HepG2 (cell line): ENCODE measurements at regions not wholly inside any gene's neighbourhood (a gene's known extent, or its start where the extent isn't known, plus 50 kb on each side); places are given as distances from the start of the nearest gene placed in this dataset.

Experiments used
- ARID5B ChIP-seq: IDR thresholded peaks from 2 replicates; pipeline ENCODE4 v1.4.0; 2020; ENCODE audit warnings: mild to moderate bottlenecking, missing genetic modification reagents
- DMTF1 ChIP-seq: sonication (generic); formaldehyde crosslinking; IDR thresholded peaks from 2 replicates; pipeline ENCODE4 v1.4.0; 2020; ENCODE audit warnings: mild to moderate bottlenecking, missing genetic modification reagents
- DNMT1 ChIP-seq: sonication (generic); formaldehyde crosslinking; IDR thresholded peaks from 2 replicates; pipeline ENCODE4 v1.5.1; 2020; ENCODE audit warnings: mild to moderate bottlenecking, missing genetic modification reagents
- FOXO1 ChIP-seq: sonication (generic); formaldehyde crosslinking; IDR thresholded peaks from 2 replicates; pipeline ENCODE4 v1.4.0; 2020; ENCODE audit warnings: missing genetic modification reagents
- FOXP4 ChIP-seq: sonication (generic); formaldehyde crosslinking; IDR thresholded peaks from 2 replicates; pipeline ENCODE4 v1.4.0; 2020; ENCODE audit warnings: missing genetic modification reagents
- MXD4 ChIP-seq: IDR thresholded peaks from 2 replicates; pipeline ENCODE4 v1.6.1; 2016; ENCODE audit warnings: mild to moderate bottlenecking, missing biosample characterization, missing genetic modification reagents
- MYC ChIP-seq: sonication (generic); formaldehyde crosslinking; IDR thresholded peaks from 2 replicates; pipeline ENCODE4 v1.9.0; 2021; ENCODE audit warnings: missing genetic modification reagents, borderline replicate concordance
- MYNN ChIP-seq: sonication (generic); formaldehyde crosslinking; IDR thresholded peaks from 2 replicates; pipeline ENCODE4 v1.4.0; 2020; ENCODE audit warnings: mild to moderate bottlenecking, low read depth, missing genetic modification reagents
- NBN ChIP-seq: fragments of 450-650 bp; conservative IDR thresholded peaks from 2 replicates; pipeline ENCODE4 v1.6.1; 2017
- NFATC3 ChIP-seq: sonication (generic); formaldehyde crosslinking; IDR thresholded peaks from 2 replicates; pipeline ENCODE4 v1.5.1; 2020; ENCODE audit warnings: mild to moderate bottlenecking, missing genetic modification reagents
- PTBP1 ChIP-seq: fragments of 200-400 bp; formaldehyde crosslinking; IDR thresholded peaks from 2 replicates; pipeline ENCODE4 v1.6.1; 2018; ENCODE audit warnings: low read length, low read depth; ENCODE audit not compliant: poor library complexity, severe bottlenecking
- RARG ChIP-seq: sonication (generic); formaldehyde crosslinking; IDR thresholded peaks from 2 replicates; pipeline ENCODE4 v1.4.0; 2020; ENCODE audit warnings: low read depth, mild to moderate bottlenecking, missing genetic modification reagents
- RBFOX2 ChIP-seq: fragments of 200-400 bp; formaldehyde crosslinking; IDR thresholded peaks from 2 replicates; pipeline ENCODE4 v1.6.1; 2017; ENCODE audit warnings: low read depth, mild to moderate bottlenecking, low read length
- SIN3A ChIP-seq: IDR thresholded peaks from 2 replicates; pipeline ENCODE4 v1.6.1; 2011; ENCODE audit warnings: low read depth, mild to moderate bottlenecking, control low read depth, low read length, borderline replicate concordance
- TAF15 ChIP-seq: fragments of 200-400 bp; formaldehyde crosslinking; IDR thresholded peaks from one replicate; pipeline ENCODE4 v1.6.1; 2018; ENCODE audit warnings: mild to moderate bottlenecking, low read depth, low read length; ENCODE audit not compliant: poor library complexity, severe bottlenecking
- XBP1 ChIP-seq: sonication (generic); formaldehyde crosslinking; IDR thresholded peaks from 2 replicates; pipeline ENCODE4 v1.5.0; 2020; ENCODE audit warnings: missing genetic modification reagents
- ZFP1 ChIP-seq: IDR thresholded peaks from 2 replicates; pipeline ENCODE4 v1.6.1; 2016
- ZMYM4 ChIP-seq: sonication (generic); formaldehyde crosslinking; IDR thresholded peaks from 2 replicates; pipeline ENCODE4 v1.8.1; 2023; ENCODE audit warnings: mild to moderate bottlenecking, missing genetic modification reagents
- ZNF101 ChIP-seq: sonication (generic); formaldehyde crosslinking; IDR thresholded peaks from 2 replicates; pipeline ENCODE4 v1.4.0; 2020; ENCODE audit warnings: mild to moderate bottlenecking, low read depth, missing genetic modification reagents, borderline replicate concordance
- ZNF460 ChIP-seq: sonication (generic); formaldehyde crosslinking; IDR thresholded peaks from 2 replicates; pipeline ENCODE4 v1.5.1; 2020; ENCODE audit warnings: missing genetic modification reagents, mild to moderate bottlenecking, borderline replicate concordance
- ZNF713 ChIP-seq: sonication (generic); formaldehyde crosslinking; IDR thresholded peaks from 2 replicates; pipeline ENCODE4 v1.4.0; 2020; ENCODE audit warnings: mild to moderate bottlenecking, missing genetic modification reagents
- TF ChIP-seq, protein P1 (sequence below): IDR thresholded peaks from 2 replicates; pipeline ENCODE4 v1.6.1; 2016; ENCODE audit warnings: mild to moderate bottlenecking

DNA sequence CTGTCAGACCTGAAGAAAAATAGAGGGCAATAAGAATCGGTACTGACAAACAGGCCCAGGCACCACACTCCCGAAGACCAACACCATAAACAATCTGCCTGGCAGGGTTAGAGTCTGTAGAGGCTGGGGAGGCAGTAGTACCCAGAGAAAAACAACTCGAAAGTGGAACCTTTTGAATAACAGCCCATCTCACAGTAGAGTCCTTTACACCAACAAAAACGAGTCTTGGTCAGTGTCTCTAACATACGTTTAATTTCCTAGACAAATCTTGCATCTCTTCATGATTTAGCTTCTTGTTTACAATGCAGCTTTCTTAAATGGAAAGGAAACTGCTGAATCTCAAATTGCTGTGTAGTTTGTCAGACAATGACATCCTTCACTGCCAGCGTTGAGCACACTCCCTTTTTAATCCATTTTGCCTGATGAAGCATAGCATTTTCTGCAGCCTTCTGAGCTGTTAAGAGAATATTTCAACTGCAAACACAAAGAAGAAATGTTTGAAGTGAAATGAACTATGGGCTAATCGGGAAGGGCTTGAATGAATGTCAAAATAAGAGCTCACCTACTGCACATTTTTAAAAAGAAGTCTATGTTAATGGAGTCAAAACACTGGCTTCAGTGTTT lies 73.1 kb upstream of the DSG1 start (continued):
- TF ChIP-seq ZMYM4 (CRISPR knock-in tag) (no peak), SIN3A (no peak), MXD4 (CRISPR knock-in tag) (no peak), MYC (CRISPR knock-in tag) (no peak), PTBP1 (no peak), NFATC3 (CRISPR knock-in tag) (no peak), ZFP1 (no peak), XBP1 (CRISPR knock-in tag) (no peak), ZNF460 (CRISPR knock-in tag) (no peak), RARG (CRISPR knock-in tag) (no peak), ZNF713 (CRISPR knock-in tag) (no peak), ARID5B (CRISPR knock-in tag) (peak; percentile 25; the same call in 1 of the 2 replicates), DNMT1 (no peak), ZNF101 (CRISPR knock-in tag) (no peak), FOXO1 (no peak), FOXP4 (CRISPR knock-in tag) (no peak), MYNN (CRISPR knock-in tag) (peak; percentile 99), RBFOX2 (peak; percentile 73), TAF15 (no peak), DMTF1 (CRISPR knock-in tag) (no peak), NBN (no peak)
- TF ChIP-seq, protein P1, sequence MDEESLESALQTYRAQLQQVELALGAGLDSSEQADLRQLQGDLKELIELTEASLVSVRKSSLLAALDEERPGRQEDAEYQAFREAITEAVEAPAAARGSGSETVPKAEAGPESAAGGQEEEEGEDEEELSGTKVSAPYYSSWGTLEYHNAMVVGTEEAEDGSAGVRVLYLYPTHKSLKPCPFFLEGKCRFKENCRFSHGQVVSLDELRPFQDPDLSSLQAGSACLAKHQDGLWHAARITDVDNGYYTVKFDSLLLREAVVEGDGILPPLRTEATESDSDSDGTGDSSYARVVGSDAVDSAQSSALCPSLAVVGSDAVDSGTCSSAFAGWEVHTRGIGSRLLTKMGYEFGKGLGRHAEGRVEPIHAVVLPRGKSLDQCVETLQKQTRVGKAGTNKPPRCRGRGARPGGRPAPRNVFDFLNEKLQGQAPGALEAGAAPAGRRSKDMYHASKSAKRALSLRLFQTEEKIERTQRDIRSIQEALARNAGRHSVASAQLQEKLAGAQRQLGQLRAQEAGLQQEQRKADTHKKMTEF = no peak
